Progenitor cell of endocrine pancreas (in vitro differentiated cells): ENCODE measurements at regions not wholly inside any gene's neighbourhood (a gene's known extent, or its start where the extent isn't known, plus 50 kb on each side); places are given as distances from the start of the nearest gene placed in this dataset.

Experiments
- DNase-seq: peaks from one replicate; pipeline ENCODE4 v3.0.0; 2021; ENCODE audit warnings: low spot score; ENCODE audit not compliant: unreplicated experiment
- H3K27ac Mint-ChIP-seq: 2 replicates; pipeline ENCODE4 v1.8.0; 2021; ENCODE audit warnings: mild to moderate bottlenecking, moderate library complexity, mixed read lengths
- H3K27me3 Mint-ChIP-seq: 2 replicates; pipeline ENCODE4 v1.8.0; 2021; ENCODE audit warnings: mixed read lengths
- H3K36me3 Mint-ChIP-seq: 2 replicates; pipeline ENCODE4 v1.8.0; 2022; ENCODE audit warnings: mixed read lengths; ENCODE audit not compliant: insufficient read depth
- H3K4me1 Mint-ChIP-seq: 2 replicates; pipeline ENCODE4 v1.8.0; 2021; ENCODE audit warnings: low read depth, mixed read lengths
- H3K4me3 Mint-ChIP-seq: 2 replicates; pipeline ENCODE4 v1.8.0; 2021; ENCODE audit warnings: low read depth, mild to moderate bottlenecking, moderate library complexity, mixed read lengths
- H3K9me3 Mint-ChIP-seq: 2 replicates; pipeline ENCODE4 v1.8.0; 2021; ENCODE audit warnings: low read depth, mixed read lengths
- TF ChIP-seq, protein P1 (sequence below): fragments of 200-600 bp; sonication (generic); IDR thresholded peaks from one replicate; pipeline ENCODE4 v1.5.0; 2021; ENCODE audit warnings: antibody characterized with exemption, mild to moderate bottlenecking; ENCODE audit not compliant: unreplicated experiment

DNA sequence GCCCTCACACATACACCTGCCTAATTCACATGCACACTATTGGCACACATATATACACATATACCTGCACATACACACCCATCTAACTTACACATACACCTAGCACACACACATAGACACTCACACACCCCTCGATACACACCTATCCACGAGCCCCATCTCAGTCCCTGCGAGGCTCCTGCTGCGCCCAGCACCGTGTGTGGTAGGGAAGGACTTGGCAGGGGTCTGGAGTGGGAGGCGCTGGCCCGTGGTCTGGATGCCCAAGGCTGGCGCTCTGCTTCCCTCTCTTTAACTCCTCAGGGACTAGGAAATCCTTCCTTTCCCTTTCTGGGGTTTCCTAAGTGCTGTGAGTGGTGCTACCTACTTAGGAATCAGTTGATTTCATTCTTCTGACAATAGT, 202.7 kb downstream of the UQCRFS1 start:
- Mint-ChIP-seq H3K27ac (no peak overlapping the region), H3K9me3 (no peaks in the 10 kb centered on the region), H3K4me1 (peaks cover 7% of the 10 kb centered on the region), H3K4me3 (no peak overlapping the region), H3K36me3 (no peaks in the 10 kb centered on the region), H3K27me3 (peaks cover 19% of the 10 kb centered on the region)
- TF ChIP-seq, protein P1, sequence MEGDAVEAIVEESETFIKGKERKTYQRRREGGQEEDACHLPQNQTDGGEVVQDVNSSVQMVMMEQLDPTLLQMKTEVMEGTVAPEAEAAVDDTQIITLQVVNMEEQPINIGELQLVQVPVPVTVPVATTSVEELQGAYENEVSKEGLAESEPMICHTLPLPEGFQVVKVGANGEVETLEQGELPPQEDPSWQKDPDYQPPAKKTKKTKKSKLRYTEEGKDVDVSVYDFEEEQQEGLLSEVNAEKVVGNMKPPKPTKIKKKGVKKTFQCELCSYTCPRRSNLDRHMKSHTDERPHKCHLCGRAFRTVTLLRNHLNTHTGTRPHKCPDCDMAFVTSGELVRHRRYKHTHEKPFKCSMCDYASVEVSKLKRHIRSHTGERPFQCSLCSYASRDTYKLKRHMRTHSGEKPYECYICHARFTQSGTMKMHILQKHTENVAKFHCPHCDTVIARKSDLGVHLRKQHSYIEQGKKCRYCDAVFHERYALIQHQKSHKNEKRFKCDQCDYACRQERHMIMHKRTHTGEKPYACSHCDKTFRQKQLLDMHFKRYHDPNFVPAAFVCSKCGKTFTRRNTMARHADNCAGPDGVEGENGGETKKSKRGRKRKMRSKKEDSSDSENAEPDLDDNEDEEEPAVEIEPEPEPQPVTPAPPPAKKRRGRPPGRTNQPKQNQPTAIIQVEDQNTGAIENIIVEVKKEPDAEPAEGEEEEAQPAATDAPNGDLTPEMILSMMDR: no peak
- no peak for DNase-seq

- TF ChIP-seq, protein P1: no peak
- no peaks in the 10 kb centered on the region for H3K9me3 Mint-ChIP-seq
- no peak overlapping the region for H3K27ac Mint-ChIP-seq
- no peaks in the 10 kb centered on the region for H3K27me3 Mint-ChIP-seq
- H3K4me1 Mint-ChIP-seq: no peaks in the 10 kb centered on the region
- H3K36me3 Mint-ChIP-seq: no peaks in the 10 kb centered on the region
- DNase-seq: no peak
- no peak overlapping the region for H3K4me3 Mint-ChIP-seq
These were observed 206.8 kb downstream of the UQCRFS1 start for GRCh38 chr19:29006057-29006735.

GRCh38 chr19:29004796-29005195, 208.2 kb downstream of the UQCRFS1 start:
- DNase-seq: no peak
- Mint-ChIP-seq H3K27ac (no peak overlapping the region), H3K4me3 (no peak overlapping the region), H3K9me3 (no peaks in the 10 kb centered on the region), H3K4me1 (no peaks in the 10 kb centered on the region), H3K36me3 (no peaks in the 10 kb centered on the region), H3K27me3 (no peaks in the 10 kb centered on the region)
- TF ChIP-seq, protein P1: no peak

- TF ChIP-seq, protein P1: no peak
- Mint-ChIP-seq H3K4me1 (no peaks in the 10 kb centered on the region), H3K36me3 (no peaks in the 10 kb centered on the region), H3K27ac (no peak overlapping the region), H3K4me3 (no peak overlapping the region), H3K9me3 (no peaks in the 10 kb centered on the region), H3K27me3 (no peaks in the 10 kb centered on the region)
- no peak for DNase-seq
These were observed 209.1 kb downstream of the UQCRFS1 start for GRCh38 chr19:29003641-29004409.

DNA sequence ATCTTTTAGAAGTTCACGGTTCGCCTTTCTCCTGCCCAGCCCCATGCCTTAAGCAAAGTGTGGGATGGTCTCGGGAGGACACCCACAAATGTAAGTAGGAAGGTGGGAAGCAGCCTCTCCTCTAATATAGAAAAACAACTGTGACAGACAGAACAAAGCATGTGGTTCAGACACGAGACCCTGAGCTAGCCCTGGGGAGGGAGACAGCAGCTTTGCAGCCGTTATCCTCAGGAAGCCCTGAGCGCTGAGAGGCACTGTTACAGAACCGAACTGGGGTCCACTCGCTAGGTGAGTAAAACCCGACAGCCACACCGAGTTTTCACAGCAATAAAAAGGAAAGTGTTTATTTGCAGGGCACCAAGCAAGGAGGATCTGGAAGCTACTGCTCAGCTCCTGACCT, 210.6 kb downstream of the UQCRFS1 start:
- no peak for DNase-seq
- Mint-ChIP-seq H3K27ac (no peak overlapping the region), H3K36me3 (no peaks in the 10 kb centered on the region), H3K4me3 (no peak overlapping the region), H3K9me3 (peaks cover 10% of the 10 kb centered on the region), H3K4me1 (no peaks in the 10 kb centered on the region), H3K27me3 (no peaks in the 10 kb centered on the region)
- TF ChIP-seq, protein P1: no peak
